ENCODE measurements at regions not wholly inside any gene's neighbourhood (a gene's known extent, or its start where the extent isn't known, plus 50 kb on each side); places are given as distances from the start of the nearest gene placed in this dataset.

DNA sequence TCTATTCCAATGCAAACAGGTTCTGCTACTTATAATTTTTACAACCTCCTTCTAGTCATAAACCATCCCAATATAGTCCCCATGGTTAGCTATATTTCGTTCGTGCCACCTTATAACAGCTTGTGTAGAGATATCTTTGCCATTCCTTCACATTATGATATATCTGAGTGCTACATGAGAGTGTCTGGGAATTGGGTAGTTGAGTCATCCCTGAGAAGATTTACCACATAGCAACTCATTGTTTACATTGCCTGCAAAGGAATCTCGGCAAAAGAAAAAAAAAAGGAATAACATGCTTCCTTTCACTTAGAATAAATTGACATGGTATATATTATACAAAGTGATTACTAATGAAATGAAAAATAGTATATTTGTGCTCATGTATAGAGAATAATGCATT is 86.0 kb upstream of the VGLL3 start:
- ChIA-PET POLR2A (no interaction called here), CTCF (no interaction called here)
- DNase-seq (ENCODE audit: low spot score) (no peak), ATAC-seq (no peak)
- Mint-ChIP-seq H3K4me1 (no peaks in the 10 kb centered on the region), H3K9me3 (no peaks in the 10 kb centered on the region), H3K4me3 (no peak overlapping the region), H3K27me3 (ENCODE audit: low read depth) (no peaks in the 10 kb centered on the region), H3K36me3 (no peaks in the 10 kb centered on the region), H3K27ac (no peak overlapping the region)
- TF ChIP-seq ESRRA (CRISPR knock-in tag; IDR thresholded peaks at IDR 0.05; ENCODE audit: borderline replicate concordance) (no peak), E2F1 (CRISPR knock-in tag; IDR thresholded peaks at IDR 0.05) (no peak), NR3C1 (CRISPR knock-in tag; conservative IDR thresholded peaks at IDR 0.05; ENCODE audit: low read depth) (no peak), TEAD1 (CRISPR knock-in tag; IDR thresholded peaks at IDR 0.05) (no peak)
- TF ChIP-seq, protein P1, sequence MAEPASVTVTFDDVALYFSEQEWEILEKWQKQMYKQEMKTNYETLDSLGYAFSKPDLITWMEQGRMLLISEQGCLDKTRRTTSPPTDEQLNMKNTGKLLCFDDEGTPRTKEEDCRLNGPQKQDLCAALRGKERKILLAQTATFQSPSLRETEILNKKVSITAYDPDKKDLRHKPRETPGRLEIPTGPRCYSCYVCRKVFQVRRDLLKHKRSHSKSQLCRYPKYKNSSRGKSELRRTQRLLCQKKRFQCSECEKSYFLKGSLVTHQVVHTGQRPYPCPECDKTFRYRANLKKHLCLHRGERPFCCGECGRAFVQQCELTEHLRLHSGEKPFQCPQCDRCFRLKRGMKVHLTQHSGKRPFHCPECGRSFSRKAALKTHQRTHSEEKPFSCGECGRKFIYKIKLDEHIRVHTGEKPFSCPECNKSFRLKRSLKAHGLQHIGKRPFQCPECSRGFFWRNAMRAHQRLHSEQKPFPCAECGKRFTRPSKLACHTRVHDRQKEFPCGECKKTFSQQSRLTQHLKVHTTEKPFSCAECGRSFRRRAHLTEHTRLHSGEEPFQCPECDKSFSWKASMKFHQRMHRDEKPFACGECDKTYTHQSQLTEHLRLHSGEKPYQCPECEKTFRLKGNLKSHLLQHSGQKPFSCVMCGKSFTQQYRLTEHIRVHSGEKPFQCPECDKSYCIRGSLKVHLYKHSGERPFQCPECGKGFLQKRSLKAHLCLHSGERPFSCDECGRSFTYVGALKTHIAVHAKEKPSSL (CRISPR knock-in tag; conservative IDR thresholded peaks at IDR 0.05), result no peak
- TF ChIP-seq, protein P2, sequence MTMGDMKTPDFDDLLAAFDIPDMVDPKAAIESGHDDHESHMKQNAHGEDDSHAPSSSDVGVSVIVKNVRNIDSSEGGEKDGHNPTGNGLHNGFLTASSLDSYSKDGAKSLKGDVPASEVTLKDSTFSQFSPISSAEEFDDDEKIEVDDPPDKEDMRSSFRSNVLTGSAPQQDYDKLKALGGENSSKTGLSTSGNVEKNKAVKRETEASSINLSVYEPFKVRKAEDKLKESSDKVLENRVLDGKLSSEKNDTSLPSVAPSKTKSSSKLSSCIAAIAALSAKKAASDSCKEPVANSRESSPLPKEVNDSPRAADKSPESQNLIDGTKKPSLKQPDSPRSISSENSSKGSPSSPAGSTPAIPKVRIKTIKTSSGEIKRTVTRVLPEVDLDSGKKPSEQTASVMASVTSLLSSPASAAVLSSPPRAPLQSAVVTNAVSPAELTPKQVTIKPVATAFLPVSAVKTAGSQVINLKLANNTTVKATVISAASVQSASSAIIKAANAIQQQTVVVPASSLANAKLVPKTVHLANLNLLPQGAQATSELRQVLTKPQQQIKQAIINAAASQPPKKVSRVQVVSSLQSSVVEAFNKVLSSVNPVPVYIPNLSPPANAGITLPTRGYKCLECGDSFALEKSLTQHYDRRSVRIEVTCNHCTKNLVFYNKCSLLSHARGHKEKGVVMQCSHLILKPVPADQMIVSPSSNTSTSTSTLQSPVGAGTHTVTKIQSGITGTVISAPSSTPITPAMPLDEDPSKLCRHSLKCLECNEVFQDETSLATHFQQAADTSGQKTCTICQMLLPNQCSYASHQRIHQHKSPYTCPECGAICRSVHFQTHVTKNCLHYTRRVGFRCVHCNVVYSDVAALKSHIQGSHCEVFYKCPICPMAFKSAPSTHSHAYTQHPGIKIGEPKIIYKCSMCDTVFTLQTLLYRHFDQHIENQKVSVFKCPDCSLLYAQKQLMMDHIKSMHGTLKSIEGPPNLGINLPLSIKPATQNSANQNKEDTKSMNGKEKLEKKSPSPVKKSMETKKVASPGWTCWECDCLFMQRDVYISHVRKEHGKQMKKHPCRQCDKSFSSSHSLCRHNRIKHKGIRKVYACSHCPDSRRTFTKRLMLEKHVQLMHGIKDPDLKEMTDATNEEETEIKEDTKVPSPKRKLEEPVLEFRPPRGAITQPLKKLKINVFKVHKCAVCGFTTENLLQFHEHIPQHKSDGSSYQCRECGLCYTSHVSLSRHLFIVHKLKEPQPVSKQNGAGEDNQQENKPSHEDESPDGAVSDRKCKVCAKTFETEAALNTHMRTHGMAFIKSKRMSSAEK (CRISPR knock-in tag; IDR thresholded peaks at IDR 0.05; ENCODE audit: borderline replicate concordance), result no peak

DNA sequence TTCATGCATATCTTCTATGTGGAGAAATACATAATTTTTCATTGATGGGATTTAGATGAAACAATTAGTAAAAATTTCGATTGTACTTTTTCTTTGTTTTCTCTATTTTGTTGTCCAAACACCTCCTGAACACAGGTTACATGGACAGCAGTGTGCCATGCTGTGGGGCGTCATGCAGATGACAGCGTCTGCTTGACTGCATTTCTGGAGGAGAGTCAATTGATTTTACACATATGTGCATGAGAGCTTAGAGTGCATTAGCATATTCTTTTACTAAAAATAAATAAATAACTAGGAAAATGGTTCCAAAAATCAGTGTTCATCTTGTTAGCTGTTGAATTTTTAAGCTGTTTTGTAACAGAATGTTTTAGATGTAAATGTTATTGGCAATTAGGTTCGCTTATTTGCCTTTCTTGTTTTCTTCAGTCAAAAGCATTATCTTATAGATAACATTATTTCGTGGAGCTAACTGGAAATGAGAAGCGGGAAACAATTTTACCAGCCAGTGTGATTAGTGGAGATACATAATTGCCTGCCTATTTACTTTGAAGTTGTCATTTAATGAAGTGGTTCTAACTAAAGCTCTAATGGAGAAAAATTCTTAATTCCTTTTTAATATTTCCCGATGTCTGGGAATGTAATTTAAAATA is 82.7 kb upstream of the VGLL3 start:
- CTCF ChIA-PET, result no interaction called here
- no peak for DNase-seq (ENCODE audit: low spot score)
- POLR2A ChIA-PET, result no interaction called here
- Mint-ChIP-seq H3K4me1 (peaks cover 3% of the 10 kb centered on the region), H3K4me3 (no peak overlapping the region), H3K36me3 (no peaks in the 10 kb centered on the region), H3K27ac (no peak overlapping the region), H3K9me3 (no peaks in the 10 kb centered on the region), H3K27me3 (ENCODE audit: low read depth) (no peaks in the 10 kb centered on the region)
- ATAC-seq, result no peak
- TF ChIP-seq, protein P3, sequence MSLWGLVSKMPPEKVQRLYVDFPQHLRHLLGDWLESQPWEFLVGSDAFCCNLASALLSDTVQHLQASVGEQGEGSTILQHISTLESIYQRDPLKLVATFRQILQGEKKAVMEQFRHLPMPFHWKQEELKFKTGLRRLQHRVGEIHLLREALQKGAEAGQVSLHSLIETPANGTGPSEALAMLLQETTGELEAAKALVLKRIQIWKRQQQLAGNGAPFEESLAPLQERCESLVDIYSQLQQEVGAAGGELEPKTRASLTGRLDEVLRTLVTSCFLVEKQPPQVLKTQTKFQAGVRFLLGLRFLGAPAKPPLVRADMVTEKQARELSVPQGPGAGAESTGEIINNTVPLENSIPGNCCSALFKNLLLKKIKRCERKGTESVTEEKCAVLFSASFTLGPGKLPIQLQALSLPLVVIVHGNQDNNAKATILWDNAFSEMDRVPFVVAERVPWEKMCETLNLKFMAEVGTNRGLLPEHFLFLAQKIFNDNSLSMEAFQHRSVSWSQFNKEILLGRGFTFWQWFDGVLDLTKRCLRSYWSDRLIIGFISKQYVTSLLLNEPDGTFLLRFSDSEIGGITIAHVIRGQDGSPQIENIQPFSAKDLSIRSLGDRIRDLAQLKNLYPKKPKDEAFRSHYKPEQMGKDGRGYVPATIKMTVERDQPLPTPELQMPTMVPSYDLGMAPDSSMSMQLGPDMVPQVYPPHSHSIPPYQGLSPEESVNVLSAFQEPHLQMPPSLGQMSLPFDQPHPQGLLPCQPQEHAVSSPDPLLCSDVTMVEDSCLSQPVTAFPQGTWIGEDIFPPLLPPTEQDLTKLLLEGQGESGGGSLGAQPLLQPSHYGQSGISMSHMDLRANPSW (CRISPR knock-in tag; conservative IDR thresholded peaks at IDR 0.05; ENCODE audit: low read depth), result no peak
- TF ChIP-seq, protein P4, sequence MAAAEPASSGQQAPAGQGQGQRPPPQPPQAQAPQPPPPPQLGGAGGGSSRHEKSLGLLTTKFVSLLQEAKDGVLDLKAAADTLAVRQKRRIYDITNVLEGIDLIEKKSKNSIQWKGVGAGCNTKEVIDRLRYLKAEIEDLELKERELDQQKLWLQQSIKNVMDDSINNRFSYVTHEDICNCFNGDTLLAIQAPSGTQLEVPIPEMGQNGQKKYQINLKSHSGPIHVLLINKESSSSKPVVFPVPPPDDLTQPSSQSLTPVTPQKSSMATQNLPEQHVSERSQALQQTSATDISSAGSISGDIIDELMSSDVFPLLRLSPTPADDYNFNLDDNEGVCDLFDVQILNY (CRISPR knock-in tag; IDR thresholded peaks at IDR 0.05), result no peak
- TF ChIP-seq ZNF396 (CRISPR knock-in tag; IDR thresholded peaks at IDR 0.05; ENCODE audit: borderline replicate concordance) (no peak), USF2 (CRISPR knock-in tag; IDR thresholded peaks at IDR 0.05) (no peak), ATF1 (CRISPR knock-in tag; IDR thresholded peaks at IDR 0.05) (no peak)
- TF ChIP-seq, protein P5, sequence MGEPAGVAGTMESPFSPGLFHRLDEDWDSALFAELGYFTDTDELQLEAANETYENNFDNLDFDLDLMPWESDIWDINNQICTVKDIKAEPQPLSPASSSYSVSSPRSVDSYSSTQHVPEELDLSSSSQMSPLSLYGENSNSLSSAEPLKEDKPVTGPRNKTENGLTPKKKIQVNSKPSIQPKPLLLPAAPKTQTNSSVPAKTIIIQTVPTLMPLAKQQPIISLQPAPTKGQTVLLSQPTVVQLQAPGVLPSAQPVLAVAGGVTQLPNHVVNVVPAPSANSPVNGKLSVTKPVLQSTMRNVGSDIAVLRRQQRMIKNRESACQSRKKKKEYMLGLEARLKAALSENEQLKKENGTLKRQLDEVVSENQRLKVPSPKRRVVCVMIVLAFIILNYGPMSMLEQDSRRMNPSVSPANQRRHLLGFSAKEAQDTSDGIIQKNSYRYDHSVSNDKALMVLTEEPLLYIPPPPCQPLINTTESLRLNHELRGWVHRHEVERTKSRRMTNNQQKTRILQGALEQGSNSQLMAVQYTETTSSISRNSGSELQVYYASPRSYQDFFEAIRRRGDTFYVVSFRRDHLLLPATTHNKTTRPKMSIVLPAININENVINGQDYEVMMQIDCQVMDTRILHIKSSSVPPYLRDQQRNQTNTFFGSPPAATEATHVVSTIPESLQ (CRISPR knock-in tag; IDR thresholded peaks at IDR 0.05), result no peak
- TF ChIP-seq, protein P6, sequence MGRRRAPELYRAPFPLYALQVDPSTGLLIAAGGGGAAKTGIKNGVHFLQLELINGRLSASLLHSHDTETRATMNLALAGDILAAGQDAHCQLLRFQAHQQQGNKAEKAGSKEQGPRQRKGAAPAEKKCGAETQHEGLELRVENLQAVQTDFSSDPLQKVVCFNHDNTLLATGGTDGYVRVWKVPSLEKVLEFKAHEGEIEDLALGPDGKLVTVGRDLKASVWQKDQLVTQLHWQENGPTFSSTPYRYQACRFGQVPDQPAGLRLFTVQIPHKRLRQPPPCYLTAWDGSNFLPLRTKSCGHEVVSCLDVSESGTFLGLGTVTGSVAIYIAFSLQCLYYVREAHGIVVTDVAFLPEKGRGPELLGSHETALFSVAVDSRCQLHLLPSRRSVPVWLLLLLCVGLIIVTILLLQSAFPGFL (CRISPR knock-in tag; IDR thresholded peaks at IDR 0.05; ENCODE audit: borderline replicate concordance), result no peak
